ENCODE measurements at regions not wholly inside any gene's neighbourhood (a gene's known extent, or its start where the extent isn't known, plus 50 kb on each side); places are given as distances from the start of the nearest gene placed in this dataset.
"Not testable (repeated sequence)": the region's sequence is repeated elsewhere in the genome, so short reads cannot be mapped to it uniquely, and the experiment has no call there.

DNA sequence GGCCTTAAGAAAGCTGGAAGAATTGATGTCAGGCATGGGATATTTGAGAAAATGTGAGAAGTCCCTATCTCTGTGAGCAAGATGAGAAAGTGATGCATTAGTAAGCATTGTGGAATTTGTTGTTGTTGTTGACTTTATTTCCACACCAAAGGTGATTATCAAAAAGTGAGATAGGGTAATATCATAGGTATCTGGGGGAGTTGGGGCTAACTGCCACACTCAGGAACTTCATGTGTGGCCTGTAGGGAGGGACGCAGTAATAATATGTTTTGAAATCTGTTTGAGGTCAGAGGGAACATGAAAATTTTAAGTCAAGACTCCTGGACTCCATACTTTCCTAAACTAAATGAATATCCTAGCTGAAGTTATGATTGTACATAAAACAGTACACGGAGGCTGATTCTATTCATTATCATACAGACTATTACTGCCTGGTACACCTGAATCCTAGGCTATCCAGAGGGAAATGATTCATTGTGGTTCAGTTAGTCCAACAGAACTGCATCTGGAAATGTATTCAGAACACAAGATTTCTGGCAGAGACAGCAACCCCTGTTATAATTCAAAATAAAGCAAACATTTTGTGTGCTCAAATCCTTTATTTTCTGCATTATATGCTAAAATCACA, 304.8 kb downstream of the CPS1 start:
- DNase-seq (ENCODE audit: low read depth), result no peak

DNA sequence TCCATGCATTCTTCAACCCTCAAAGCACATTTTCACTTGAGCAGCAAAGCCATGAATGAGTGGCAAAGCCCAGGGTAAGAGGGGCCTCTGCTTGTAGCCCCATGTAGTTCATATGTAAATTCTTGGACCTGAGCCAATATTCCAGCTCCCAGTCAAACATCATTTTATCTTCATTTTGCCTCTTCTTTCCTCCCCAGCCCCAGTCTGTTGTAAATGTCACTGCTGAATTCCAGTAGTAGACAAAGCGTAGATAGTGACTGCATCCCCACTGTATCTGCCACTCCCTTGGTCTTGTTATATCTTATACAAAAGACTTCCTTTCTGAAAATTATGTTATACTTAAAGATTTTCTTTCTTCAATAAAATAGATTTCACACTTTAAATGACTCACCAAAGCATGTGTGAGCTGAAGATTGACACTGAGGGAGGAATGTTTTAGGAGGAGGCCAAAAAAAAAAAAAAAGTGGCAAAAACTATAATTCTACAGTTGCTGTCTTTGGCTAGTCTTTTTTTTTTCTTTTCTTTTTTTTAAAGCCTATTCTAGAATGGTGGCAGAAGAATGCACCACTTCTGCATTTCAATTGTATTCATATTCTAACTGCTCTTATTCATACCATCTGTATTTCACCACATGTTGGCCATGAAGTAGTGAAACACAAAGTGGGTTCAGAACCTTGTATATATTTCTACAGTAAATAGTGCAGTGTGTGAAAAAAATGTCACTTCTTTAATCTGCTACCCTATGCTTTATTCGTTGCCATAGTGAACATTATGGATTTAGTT, 306.1 kb downstream of the CPS1 start:
- DNase-seq (ENCODE audit: low read depth), result no peak

DNA sequence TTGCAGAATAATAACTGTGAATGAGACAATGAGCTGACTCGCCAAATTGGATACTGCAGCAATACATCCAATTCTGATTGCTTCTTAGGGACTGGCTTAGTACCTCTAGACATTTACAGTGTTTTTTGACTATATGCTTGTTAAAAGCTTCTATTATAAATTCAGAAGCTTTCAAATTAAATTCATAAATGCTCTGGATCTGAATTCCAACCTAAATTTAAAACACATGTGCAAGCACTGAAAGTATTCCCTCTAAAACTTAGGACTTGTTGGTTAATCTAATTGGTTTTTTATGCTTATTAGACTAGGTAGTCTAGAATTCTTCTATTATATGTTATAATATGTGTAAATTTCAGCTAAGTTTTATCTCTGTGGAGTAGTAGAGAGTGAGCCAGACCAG, 306.9 kb downstream of the CPS1 start:
- DNase-seq (ENCODE audit: low read depth), result no peak

DNA sequence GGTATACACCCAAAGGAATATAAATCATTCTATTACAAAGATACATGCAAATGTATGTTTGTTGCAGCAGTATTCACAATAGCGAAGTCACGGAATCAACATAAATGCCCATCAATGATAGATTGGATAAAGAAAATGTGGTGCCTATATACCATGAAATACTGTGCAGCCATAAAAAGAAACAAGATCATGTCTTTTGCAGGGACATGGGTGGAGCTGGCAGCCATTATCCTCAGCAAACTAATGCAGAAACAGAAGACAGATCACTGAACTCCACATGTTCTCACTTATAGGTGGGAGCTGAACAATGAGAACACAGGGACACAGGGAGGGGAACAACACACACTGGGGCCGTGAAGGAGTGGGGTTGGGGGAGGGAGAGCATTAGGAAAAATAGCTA, 315.2 kb downstream of the CPS1 start:
- not testable (repeated sequence) for DNase-seq (ENCODE audit: low read depth)

DNA sequence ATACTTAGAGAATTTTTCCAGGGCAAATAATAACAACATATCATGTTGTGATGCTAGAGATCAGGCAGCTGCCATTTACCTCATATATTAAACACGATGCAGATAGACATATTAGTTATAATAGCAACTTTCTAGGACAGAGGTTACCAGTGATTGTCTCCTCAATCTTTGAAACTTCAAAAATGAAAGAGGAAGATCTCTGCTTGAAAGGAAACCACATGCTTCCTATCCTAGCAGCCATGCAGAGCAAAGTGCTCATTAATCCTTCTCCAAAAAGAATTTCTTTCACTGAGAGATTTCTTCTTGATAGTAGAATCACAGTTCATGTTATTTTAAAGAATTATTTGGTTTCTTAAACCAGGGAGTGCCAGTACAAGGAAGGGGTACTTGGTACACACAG, 317.2 kb downstream of the CPS1 start:
- no peak for DNase-seq (ENCODE audit: low read depth)

DNA sequence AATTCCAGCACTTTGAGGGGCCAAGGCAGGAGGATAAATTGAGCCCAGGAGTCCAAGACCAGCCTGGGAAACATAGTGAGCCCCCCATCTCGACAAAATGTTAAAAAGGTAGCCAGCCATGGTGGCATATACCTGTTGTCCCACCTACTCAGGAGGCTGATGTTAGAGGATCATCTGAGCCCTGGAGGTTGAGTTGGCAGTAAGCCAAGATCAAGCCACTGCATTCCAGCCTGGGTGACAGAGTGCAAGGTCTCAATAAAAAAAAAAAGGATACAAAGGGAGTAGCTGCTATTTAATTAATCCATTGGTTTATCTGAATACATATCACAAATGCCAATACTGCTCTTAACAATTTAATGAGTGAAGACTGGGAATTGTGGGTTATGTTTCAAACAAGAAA, 327.8 kb downstream of the CPS1 start:
- no peak for DNase-seq (ENCODE audit: low read depth)

DNA sequence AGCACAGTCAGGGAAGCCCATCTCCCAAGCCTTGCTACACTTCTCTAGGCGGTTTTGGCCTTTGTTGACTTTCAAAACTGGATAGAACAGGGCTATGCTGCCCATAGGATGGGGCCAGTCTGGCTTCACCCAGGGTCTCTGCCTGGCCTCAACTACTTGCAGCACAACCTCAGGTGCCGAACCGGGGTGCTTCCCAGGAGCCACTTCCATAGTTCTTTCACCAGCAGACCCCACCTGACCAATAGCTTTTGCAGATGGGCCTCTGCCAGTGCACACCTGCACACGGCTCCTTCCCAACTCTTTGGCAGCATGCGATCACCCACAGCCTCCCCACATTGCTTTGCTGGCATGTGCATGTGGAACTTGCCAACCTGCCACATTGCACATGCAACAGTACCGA, 331.6 kb downstream of the CPS1 start:
- no peak for DNase-seq (ENCODE audit: low read depth)

DNA sequence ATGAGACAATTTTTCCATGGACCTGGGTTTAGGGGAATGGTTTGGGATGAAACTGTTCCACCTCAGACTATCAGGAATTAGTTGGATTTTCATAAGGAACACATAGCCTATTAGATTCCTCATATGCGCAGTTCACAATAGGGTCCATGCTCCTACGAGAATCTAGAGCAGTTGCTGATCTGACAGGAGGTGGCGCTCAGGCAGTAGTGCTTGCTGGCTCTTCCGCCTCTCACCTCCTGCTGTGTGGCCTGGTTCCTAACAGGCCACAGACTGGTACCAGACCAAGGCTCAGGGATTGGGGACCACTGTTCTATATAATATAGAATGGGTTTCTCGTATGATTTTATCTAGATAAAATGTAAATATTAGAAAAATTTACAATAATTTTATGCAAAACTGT, 338.7 kb downstream of the CPS1 start:
- no peak for DNase-seq (ENCODE audit: low read depth)

DNA sequence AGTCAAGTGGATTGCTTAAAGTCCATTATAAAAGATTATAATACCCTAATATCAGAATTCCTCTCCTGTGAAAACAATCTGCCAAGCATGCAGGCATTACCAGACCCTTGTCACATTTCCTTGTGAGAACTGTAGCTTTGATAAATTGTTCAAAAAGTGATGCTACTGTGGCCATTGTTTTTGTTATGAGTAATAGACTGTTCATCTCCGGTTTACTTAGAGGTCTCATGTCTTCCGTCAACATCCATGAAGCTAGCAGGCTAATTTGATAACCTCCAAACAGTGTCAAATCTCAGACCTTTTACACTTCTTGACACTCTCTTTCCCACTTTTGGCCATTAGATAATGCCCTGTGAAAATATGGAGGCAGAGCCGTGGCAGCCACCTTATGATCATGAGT, 342.7 kb downstream of the CPS1 start:
- DNase-seq (ENCODE audit: low read depth), result no peak

DNA sequence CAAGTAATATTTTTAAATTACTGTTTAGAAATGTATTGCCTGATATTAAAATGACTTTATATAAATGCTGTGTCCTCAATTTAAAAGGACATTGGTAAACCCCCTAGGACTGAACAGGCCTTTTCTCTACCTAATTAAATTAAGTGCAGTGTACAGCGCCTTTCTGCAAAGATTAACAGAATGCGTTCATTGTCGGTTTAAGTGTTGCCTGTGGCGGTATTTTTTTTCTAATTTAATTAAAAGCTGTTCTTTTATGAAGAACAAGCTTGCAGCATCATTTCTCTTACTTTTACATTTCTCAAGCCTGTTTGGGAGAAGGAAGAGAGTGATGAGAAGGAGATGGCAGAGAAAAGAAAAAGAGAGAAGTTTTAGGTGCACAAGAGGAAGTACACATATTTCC, 344.9 kb downstream of the CPS1 start:
- DNase-seq (ENCODE audit: low read depth), result no peak

DNA sequence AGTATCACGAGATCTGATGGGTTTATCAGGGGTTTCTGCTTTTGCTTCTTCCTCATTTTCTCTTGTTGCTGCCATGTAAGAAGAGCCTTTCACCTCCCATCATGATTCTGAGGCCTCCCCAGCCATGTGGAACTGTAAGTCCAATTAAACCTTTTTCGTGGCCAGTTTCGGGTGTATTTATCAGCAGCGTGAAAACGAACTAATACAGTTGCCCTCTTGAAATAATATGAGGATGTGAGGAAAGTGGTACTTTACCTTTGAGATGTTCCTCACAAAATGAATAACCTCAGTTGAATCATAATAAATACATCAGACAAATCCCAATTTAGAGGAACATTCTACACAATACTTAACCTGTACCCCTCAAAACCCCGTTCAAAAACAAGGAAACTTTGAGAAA, 356.4 kb downstream of the CPS1 start:
- no peak for DNase-seq (ENCODE audit: low read depth)

DNA sequence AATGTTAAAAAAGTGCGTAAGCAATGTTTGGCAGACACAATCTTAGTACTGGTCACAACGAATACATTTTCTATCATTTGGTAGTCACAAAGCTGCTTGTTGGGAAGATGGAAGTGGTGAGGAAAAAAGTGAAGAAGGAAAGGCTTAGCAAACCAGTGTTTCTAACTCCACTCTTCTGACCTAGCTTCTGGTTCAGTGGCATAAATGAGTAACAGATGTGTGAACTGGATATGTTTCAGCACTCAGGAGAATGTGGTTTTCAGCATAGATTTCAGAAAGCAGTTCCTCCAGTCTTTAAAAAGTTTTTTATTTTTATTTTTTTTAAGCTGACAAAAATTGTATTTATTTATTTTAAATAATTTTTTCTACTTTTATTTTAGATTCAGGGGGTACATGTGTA, 357.1 kb downstream of the CPS1 start:
- DNase-seq (ENCODE audit: low read depth), result no peak

DNA sequence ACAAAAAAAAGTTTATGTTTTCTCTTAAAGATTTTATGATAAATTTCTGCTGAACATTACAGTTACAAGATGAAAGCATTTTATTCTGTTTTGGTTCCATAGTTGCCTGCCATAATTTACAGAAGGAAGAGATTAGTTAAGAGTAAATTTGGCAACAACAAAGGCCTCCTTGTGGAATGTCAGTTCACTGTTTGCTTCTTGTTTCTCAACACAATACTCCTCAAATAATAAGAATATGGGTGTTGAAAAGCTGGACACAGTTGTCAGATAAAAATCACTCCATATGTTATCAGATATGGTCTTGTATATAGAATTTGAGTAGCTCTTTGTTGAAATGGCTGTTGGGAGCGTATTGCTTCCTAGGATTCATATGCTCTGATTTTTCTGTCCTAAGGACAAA, 359.5 kb downstream of the CPS1 start:
- DNase-seq (ENCODE audit: low read depth), result no peak

DNA sequence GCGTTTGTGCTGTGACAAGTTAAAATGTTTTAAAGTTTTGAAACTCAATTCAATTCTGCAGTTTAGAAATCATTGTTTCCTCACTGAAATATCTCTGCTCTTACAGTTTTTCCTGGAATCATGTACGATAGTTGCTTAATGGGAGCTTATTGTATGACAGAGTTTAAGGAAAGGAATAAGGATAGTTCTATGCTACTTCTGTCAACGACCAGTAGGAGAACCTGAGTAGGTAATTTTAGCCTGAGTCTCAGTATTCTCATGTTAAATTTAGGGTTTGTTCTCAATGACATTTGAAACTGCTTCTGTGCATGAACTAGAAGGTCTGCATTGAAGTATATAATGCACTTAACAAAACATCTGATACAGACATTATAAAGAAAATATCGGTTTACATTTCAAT, 361.1 kb downstream of the CPS1 start:
- DNase-seq (ENCODE audit: low read depth), result no peak

DNA sequence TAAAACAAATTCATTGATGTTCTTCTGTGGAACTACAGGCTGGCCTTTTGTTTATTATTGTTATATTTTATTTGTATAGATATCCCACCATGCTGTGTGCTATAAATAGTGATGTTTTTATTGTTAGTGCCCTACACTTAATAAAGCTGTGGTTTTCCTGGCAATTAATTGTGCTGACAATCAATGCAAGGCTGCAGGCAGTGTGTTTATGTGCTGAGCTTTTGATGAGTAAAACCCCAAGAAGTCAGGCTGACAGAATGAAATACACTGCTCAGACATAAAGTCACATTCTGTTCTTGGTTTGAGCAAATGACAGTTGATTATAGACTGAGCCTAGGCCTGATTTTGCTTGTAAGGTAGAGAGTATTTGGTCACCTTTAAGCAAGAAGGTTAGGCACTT, 362.7 kb downstream of the CPS1 start:
- DNase-seq (ENCODE audit: low read depth), result no peak

DNA sequence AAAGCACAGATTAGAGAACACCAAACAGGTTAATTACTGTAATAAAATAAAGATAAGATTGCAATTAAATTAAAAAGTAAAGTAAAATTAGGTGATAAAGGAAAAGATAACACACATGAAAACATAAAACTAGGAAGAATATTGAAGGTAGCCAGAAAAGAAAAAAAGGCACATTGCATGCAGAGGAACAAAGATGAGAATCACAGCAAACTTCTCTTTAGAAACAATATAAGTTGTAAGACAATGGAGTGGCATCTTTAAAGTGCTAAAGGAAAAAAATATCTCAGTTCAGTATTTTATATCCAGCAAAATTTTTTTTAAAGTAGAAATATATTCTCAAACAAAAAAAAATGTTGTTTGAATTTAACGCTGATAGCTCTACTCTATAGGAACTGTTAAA, 366.0 kb downstream of the CPS1 start:
- no peak for DNase-seq (ENCODE audit: low read depth)

DNA sequence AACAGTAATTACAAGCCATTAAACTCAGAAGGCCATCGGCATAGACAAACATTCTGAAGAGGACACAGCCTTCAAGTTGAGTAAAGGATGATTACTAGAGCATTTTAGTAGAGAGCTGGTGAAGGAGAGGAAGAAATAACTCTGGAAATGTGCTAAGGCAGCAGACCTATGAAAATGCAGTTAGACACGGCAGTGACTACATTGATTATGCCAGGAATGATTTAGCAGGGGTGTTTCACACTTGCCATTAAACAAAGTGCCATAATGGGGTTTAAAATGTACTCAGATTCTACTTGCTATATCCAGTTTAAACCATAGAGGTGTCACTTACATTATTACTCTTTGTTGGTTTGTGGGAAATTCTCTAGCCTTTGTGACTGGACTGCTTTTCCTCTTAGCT, 372.3 kb downstream of the CPS1 start:
- DNase-seq (ENCODE audit: low read depth), result no peak

DNA sequence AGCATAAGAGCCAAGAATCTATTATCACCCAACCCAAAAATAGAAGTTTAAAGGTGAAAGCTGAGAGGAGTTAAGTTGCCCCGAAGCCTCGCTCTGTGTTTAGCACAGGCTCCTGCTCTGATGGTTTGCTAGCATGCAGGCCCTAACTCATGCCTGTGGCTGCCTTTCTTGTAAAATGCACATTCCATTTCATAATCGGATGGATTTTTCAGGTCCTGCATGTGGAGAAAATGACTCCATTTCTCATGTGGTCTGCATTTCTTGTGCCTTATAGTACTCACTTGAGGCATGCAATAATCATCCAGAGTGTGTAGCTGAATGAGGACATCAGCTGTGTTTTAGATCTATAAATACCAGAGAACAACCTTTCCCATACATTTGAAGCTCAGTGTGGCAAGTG, 381.8 kb downstream of the CPS1 start:
- DNase-seq (ENCODE audit: low read depth), result no peak

DNA sequence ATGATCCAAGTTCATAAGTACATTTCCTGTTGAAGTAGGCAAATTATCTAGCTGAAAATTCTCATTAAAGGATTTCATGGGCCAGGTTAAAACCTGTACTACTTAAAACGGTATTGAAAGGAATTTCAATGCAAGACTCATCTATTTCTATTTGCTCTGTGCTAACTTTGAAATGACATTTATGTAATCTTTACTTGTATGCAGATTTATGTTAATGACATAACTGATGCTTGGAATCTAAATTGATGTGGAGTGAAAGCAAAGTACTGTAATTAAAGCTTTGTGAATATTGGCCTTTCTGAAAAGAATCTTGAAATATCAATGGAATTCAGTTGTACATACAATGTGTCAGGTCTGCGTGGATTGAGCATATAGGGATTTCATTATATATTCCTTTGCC, 390.0 kb downstream of the CPS1 start:
- DNase-seq (ENCODE audit: low read depth), result no peak

DNA sequence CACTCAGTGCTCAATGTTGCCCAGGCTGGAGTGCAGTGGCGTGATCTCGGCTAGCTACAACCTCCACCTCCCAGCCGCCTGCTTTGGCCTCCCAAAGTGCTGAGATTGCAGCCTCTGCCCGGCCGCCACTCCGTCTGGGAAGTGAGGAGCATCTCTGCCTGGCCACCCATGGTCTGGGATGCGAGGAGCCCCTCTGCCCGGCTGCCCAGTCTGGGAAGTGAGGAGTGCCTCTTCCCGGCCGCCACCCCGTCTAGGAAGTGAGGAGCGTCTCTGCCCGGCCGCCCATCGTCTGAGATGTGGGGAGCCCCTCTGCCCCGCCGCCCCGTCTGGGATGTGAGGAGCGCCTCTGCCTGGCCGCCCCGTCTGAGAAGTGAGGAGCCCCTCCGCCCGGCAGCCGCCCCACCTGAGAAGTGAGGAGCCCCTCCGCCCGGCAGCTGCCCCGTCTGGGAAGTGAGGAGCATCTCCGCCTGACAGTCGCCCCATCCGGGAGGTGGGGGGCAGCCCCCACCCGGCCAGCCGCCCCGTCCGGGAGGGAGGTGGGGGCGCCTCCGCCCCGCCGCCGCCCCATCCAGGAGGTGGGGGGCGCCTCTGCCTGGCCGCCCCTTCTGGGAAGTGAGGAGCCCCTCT, 394.1 kb downstream of the CPS1 start:
- not testable (repeated sequence) for DNase-seq (ENCODE audit: low read depth)

DNA sequence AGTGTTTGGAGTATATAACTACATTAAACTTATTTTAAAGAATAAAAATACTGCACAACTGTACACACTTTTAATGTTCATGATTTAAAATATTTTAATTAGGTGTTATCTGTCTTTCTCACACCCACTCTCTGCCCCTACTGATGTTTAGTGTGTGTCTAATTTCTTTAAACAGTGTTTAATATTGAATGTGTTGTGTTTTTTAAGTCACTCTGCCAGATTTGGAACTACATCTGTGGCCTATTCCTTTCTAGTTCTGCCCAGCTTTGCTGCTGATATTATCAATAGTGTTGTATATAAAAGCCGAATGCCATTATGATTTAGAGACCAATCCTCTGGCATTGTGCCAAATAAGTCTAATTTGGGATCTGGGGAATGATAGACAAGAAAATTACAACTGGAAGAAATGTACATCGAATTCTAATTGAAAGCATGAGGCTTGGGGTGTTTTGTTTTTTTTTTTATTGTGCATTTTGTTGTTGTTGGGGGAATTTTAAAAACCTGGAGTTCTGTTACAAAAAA, 398.0 kb downstream of the CPS1 start:
- DNase-seq (ENCODE audit: low read depth), result no peak

DNA sequence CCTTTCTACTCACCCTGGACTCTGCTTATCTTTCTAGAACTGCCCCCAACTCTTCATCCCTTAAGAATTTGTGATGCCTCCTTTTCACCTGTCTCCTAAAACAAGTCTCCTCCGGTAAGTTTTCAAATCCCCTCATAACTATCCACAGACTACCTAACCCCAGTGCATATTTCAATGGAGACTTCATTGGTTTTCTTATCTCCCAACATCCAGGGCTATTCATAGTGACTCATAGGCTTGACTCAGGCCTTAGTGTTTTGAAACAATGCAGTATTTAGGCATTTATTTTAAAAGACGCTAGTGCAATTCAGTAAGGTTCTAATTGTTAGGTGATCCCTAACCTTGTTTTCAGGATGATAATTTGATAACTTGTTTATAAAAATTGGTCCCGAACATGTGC, 399.2 kb downstream of the CPS1 start:
- no peak for DNase-seq (ENCODE audit: low read depth)

DNA sequence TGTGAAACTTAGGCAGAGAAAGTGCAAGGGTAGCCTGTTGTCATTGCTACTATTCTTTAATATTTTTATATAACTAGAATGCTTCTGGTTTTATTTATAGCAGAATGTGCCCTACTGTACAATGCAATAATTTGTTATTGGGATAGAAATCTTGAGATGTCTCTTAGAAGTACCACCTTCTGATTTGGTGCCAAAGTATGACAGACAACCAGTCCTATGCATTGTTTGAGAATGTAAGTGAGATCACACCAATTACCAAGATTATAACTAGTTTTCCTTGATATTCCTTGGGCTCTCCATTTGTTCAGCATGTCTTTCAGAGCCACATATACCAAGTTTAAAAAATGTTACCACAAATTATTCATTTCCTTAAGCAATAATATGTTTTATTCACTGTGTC, 399.7 kb downstream of the CPS1 start:
- DNase-seq (ENCODE audit: low read depth), result no peak

All from activated T-helper 9 cell treated with anti-CD3 and anti-CD28 coated beads, Interleukin-2, amount 50 U/mL, for 16 hours (primary cell).